ENCODE measurements at regions not wholly inside any gene's neighbourhood (a gene's known extent, or its start where the extent isn't known, plus 50 kb on each side); places are given as distances from the start of the nearest gene placed in this dataset.

- TF ChIP-seq KLF16 (tag by site-specific recombination; IDR thresholded peaks at IDR 0.05) = no peak
These were observed 58.5 kb downstream of the FOXL3 start (continued) for GRCh38 chr7:348480-348844.

- ChIA-PET CTCF (no interaction called here), POLR2A (no interaction called here)
- Histone ChIP-seq H3K27ac (ENCODE audit: extremely low read depth, low read depth, low read length) (no peak overlapping the region), H3K4me3 (ENCODE audit: low read depth, low read length) (no peak overlapping the region), H3K9me3 (ENCODE audit: control insufficient read depth, insufficient read depth, low read depth, low read length) (no peaks in the 10 kb centered on the region), H3K36me3 (ENCODE audit: control insufficient read depth in 2 of 2, insufficient read depth in 1 of 2, low read length in 2 of 2) (no peaks in the 10 kb centered on the region), H3K4me1 (ENCODE audit: control insufficient read depth, insufficient read depth, low read length) (no peaks in the 10 kb centered on the region)
- TF ChIP-seq TSHZ1 (tag by site-specific recombination; IDR thresholded peaks at IDR 0.05; ENCODE audit: borderline replicate concordance) = no peak
- no peak for TF ChIP-seq ZNF518A (tag by site-specific recombination; conservative IDR thresholded peaks at IDR 0.05; ENCODE audit: low read depth)
- TF ChIP-seq ZBTB10 (tag by site-specific recombination; IDR thresholded peaks at IDR 0.05) = no peak
- TF ChIP-seq ZNF112 (tag by site-specific recombination; IDR thresholded peaks at IDR 0.05) = no peak
- TF ChIP-seq ZNF175 (tag by site-specific recombination; IDR thresholded peaks at IDR 0.05) = no peak
- no peak for TF ChIP-seq ZSCAN30 (tag by site-specific recombination; IDR thresholded peaks at IDR 0.05)
- TF ChIP-seq SETDB1 (IDR thresholded peaks at IDR 0.05; ENCODE audit: insufficient read length, low read length) = no peak
These were observed 59.2 kb downstream of the FOXL3 start for GRCh38 chr7:348962-349743.

GRCh38 chr7:351256-351655 lies 61.3 kb downstream of the FOXL3 start:
- no peak overlapping the region for H3K4me3 ChIP-seq (ENCODE audit: low read depth, low read length)
- TF ChIP-seq PRDM1 (tag by site-specific recombination; IDR thresholded peaks at IDR 0.05) (no peak), PRDM10 (tag by site-specific recombination; IDR thresholded peaks at IDR 0.05) (no peak), ZBTB8A (tag by site-specific recombination; IDR thresholded peaks at IDR 0.05) (no peak)
- no peaks in the 10 kb centered on the region for H3K4me1 ChIP-seq (ENCODE audit: control insufficient read depth, insufficient read depth, low read length)
- ChIA-PET CTCF (no interaction called here), POLR2A (no interaction called here)
- no peaks in the 10 kb centered on the region for H3K36me3 ChIP-seq (ENCODE audit: control insufficient read depth in 2 of 2, insufficient read depth in 1 of 2, low read length in 2 of 2)
- no peak overlapping the region for H3K27ac ChIP-seq (ENCODE audit: extremely low read depth, low read depth, low read length)
- H3K9me3 ChIP-seq (ENCODE audit: control insufficient read depth, insufficient read depth, low read depth, low read length) = no peaks in the 10 kb centered on the region

Data from HEK293 (cell line).